Stimulated activated CD4-positive, alpha-beta T cell treated with anti-CD3 and anti-CD28 coated beads, TNF-alpha, amount 100 ng/mL, for 48 hours (primary cell): ENCODE measurements at regions not wholly inside any gene's neighbourhood (a gene's known extent, or its start where the extent isn't known, plus 50 kb on each side); places are given as distances from the start of the nearest gene placed in this dataset.
"Not testable (repeated sequence)": the region's sequence is repeated elsewhere in the genome, so short reads cannot be mapped to it uniquely, and the experiment has no call there.

Experiments used
- DNase-seq, 3 donors: peaks; one replicate each; pipeline ENCODE4 v3.0.0-alpha.2; 2020; ENCODE audit warnings: low read depth in 3 of 3

GRCh38 chrX:121642415-121642814 lies 595.0 kb downstream of the GLUD2 start:
- no peak for DNase-seq

GRCh38 chrX:121649417-121649816 lies 602.0 kb downstream of the GLUD2 start:
- no peak for DNase-seq

GRCh38 chrX:121655276-121655675 lies 607.9 kb downstream of the GLUD2 start:
- DNase-seq: no peak

GRCh38 chrX:121666171-121666570 lies 618.8 kb downstream of the GLUD2 start:
- DNase-seq: no peak

- no peak for DNase-seq
Observed at GRCh38 chrX:121671649-121672048, 624.2 kb downstream of the GLUD2 start.

- DNase-seq: not testable (repeated sequence)
Observed at GRCh38 chrX:121709236-121709635, 661.8 kb downstream of the GLUD2 start.

- DNase-seq: no peak
Observed at GRCh38 chrX:121733514-121733913, 686.1 kb downstream of the GLUD2 start.

- DNase-seq: no peak
Observed at GRCh38 chrX:121746105-121746504, 698.7 kb downstream of the GLUD2 start.

- DNase-seq: not testable (repeated sequence)
Observed at GRCh38 chrX:121753602-121754001, 706.2 kb downstream of the GLUD2 start.

GRCh38 chrX:121754301-121754700 lies 706.9 kb downstream of the GLUD2 start:
- no peak for DNase-seq

GRCh38 chrX:121755541-121755940 lies 708.1 kb downstream of the GLUD2 start:
- no peak for DNase-seq

GRCh38 chrX:121761845-121762244 lies 714.4 kb downstream of the GLUD2 start:
- no peak for DNase-seq

- no peak for DNase-seq
Observed at GRCh38 chrX:121763671-121764070, 716.3 kb downstream of the GLUD2 start.

- DNase-seq: not testable (repeated sequence)
Observed at GRCh38 chrX:121768210-121768609, 720.8 kb downstream of the GLUD2 start.

GRCh38 chrX:121781991-121782390 lies 734.6 kb downstream of the GLUD2 start:
- no peak for DNase-seq

- DNase-seq: no peak
Observed at GRCh38 chrX:121782544-121782943, 735.1 kb downstream of the GLUD2 start.

GRCh38 chrX:121782976-121783375 lies 735.6 kb downstream of the GLUD2 start:
- DNase-seq: no peak

- no peak for DNase-seq
Observed at GRCh38 chrX:121802881-121803412, 755.5 kb downstream of the GLUD2 start.

GRCh38 chrX:121823406-121823805 lies 776.0 kb downstream of the GLUD2 start:
- DNase-seq: no peak

- DNase-seq: no peak
Observed at GRCh38 chrX:121831601-121832000, 784.2 kb downstream of the GLUD2 start.

- DNase-seq: no peak
Observed at GRCh38 chrX:121832446-121832845, 785.0 kb downstream of the GLUD2 start.

- no peak for DNase-seq
Observed at GRCh38 chrX:121836000-121836399, 788.6 kb downstream of the GLUD2 start.

GRCh38 chrX:121851033-121851432 lies 803.6 kb downstream of the GLUD2 start:
- DNase-seq: no peak
